Testis (tissue), 2 donors: ENCODE measurements at regions not wholly inside any gene's neighbourhood (a gene's known extent, or its start where the extent isn't known, plus 50 kb on each side); places are given as distances from the start of the nearest gene placed in this dataset.

ENCODE experiments used
- POLR2A ChIP-seq: fragments of 450-650 bp; IDR thresholded peaks from one replicate; pipeline ENCODE4 v1.6.1; 2017; ENCODE audit warnings: antibody characterized with exemption, mild to moderate bottlenecking, moderate library complexity
- TF ChIP-seq, protein P1 (sequence below), 3 experiments: fragments of 450-650 bp in 2 of 3; fragments of 200-600 bp in 1 of 3; sonication (generic) in 1 of 3; IDR thresholded peaks; one replicate each; pipeline ENCODE4 v1.5.1; 2016 to 2019; ENCODE audit warnings: antibody characterized with exemption in 3 of 3, mild to moderate bottlenecking in 2 of 3, moderate library complexity in 1 of 3

DNA sequence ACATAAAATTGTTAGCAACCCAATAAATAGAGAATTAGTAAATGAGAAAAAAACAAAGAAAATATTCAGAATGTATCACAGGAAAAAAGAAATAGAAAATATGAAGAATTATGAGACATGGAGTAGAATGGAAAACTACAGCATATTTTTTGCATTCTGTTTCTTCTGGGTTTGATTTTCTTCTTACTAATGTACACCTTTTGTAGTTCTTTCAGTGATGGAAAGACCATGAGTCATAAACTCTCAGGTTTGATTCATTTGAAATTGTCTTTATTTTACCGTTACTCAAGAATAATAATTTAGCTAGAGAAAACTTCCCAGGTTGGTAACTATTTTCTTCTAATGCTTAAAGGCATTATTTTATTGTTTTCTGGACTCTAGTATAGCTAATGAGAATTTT lies 90.3 kb upstream of the TMEM170B start:
- TF ChIP-seq, protein P1, sequence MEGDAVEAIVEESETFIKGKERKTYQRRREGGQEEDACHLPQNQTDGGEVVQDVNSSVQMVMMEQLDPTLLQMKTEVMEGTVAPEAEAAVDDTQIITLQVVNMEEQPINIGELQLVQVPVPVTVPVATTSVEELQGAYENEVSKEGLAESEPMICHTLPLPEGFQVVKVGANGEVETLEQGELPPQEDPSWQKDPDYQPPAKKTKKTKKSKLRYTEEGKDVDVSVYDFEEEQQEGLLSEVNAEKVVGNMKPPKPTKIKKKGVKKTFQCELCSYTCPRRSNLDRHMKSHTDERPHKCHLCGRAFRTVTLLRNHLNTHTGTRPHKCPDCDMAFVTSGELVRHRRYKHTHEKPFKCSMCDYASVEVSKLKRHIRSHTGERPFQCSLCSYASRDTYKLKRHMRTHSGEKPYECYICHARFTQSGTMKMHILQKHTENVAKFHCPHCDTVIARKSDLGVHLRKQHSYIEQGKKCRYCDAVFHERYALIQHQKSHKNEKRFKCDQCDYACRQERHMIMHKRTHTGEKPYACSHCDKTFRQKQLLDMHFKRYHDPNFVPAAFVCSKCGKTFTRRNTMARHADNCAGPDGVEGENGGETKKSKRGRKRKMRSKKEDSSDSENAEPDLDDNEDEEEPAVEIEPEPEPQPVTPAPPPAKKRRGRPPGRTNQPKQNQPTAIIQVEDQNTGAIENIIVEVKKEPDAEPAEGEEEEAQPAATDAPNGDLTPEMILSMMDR (IDR thresholded peaks at IDR 0.05): no peak
- TF ChIP-seq POLR2A: no peak
